CD14-positive monocyte (primary cell): ENCODE measurements at regions not wholly inside any gene's neighbourhood (a gene's known extent, or its start where the extent isn't known, plus 50 kb on each side); places are given as distances from the start of the nearest gene placed in this dataset.

Source experiments
- DNase-seq, 3 donors: peaks; one replicate each; pipeline ENCODE4 v3.0.0-alpha.2; 2011 to 2022
- H2AFZ ChIP-seq: 2 replicates; pipeline ENCODE4 v1.6.0; 2012; ENCODE audit warnings: mild to moderate bottlenecking, low read depth, low read length, inconsistent platforms; ENCODE audit not compliant: insufficient read depth, poor library complexity, severe bottlenecking
- H3K27ac ChIP-seq, 2 donors: 1 replicate in 1 of 2; 2 replicates in 1 of 2; pipeline ENCODE4 v1.5.1; 2012 to 2013; ENCODE audit warnings: low read length in 2 of 2, control low read depth in 1 of 2, inconsistent platforms in 1 of 2, low read depth in 1 of 2, mild to moderate bottlenecking in 1 of 2
- H3K27me3 ChIP-seq, 2 donors: one replicate each; pipeline versions ENCODE4 v1.6.0 to v1.6.1; 2011 to 2013; ENCODE audit warnings: low read length in 2 of 2; ENCODE audit not compliant: control insufficient read depth in 2 of 2, insufficient read depth in 2 of 2
- H3K36me3 ChIP-seq, 2 donors: replicated peaks in 1 of 2; 1 replicate in 1 of 2; 2 replicates in 1 of 2; pipeline versions ENCODE4 v1.5.1 to v1.6.1; 2012 to 2013; ENCODE audit warnings: low read length in 2 of 2, control low read depth in 1 of 2, inconsistent platforms in 1 of 2, mild to moderate bottlenecking in 1 of 2; ENCODE audit not compliant: insufficient read depth in 2 of 2, control insufficient read depth in 1 of 2
- H3K4me1 ChIP-seq, 2 donors: 1 replicate in 1 of 2; 2 replicates in 1 of 2; pipeline versions ENCODE4 v1.5.1 to v1.6.1; 2012 to 2013; ENCODE audit warnings: low read length in 2 of 2, control low read depth in 1 of 2, inconsistent platforms in 1 of 2, mild to moderate bottlenecking in 1 of 2, moderate library complexity in 1 of 2; ENCODE audit not compliant: insufficient read depth in 2 of 2, control insufficient read depth in 1 of 2
- H3K4me2 ChIP-seq: replicated peaks from 2 replicates; pipeline ENCODE3; 2012; ENCODE audit warnings: low read length, moderate library complexity, mild to moderate bottlenecking; ENCODE audit not compliant: poor library complexity, severe bottlenecking; ENCODE audit errors: extremely low read depth
- H3K4me3 ChIP-seq, 3 experiments: fragments of 200-600 bp in 1 of 3; sonication (generic) in 1 of 3; replicated peaks in 1 of 3; 1 replicate in 2 of 3; 2 replicates in 1 of 3; pipeline ENCODE4 v1.5.1; 2011 to 2013; ENCODE audit warnings: low read length in 3 of 3, mild to moderate bottlenecking in 3 of 3, control low read depth in 2 of 3, low read depth in 2 of 3, inconsistent platforms in 1 of 3, moderate library complexity in 1 of 3
- H3K79me2 ChIP-seq: 2 replicates; pipeline ENCODE4 v1.6.0; 2012; ENCODE audit warnings: mild to moderate bottlenecking, control low read depth, inconsistent platforms, low read length, moderate library complexity; ENCODE audit not compliant: insufficient read depth
- H3K9ac ChIP-seq: 2 replicates; pipeline ENCODE4 v1.6.0; 2017; ENCODE audit warnings: low read length, mild to moderate bottlenecking; ENCODE audit not compliant: insufficient read depth, poor library complexity, severe bottlenecking
- H3K9me3 ChIP-seq, 2 donors: replicated peaks in 1 of 2; 1 replicate in 1 of 2; 2 replicates in 1 of 2; pipeline versions ENCODE4 v1.5.1 to v1.6.1; 2012 to 2013; ENCODE audit warnings: low read length in 2 of 2, control low read depth in 1 of 2; ENCODE audit not compliant: control insufficient read depth in 1 of 2, insufficient read depth in 1 of 2
- H4K20me1 ChIP-seq: 2 replicates; pipeline ENCODE4 v1.6.0; 2012; ENCODE audit warnings: mild to moderate bottlenecking, low read length, control low read depth, moderate library complexity; ENCODE audit not compliant: insufficient read depth
- H3K27ac Mint-ChIP-seq, 7 donors: one replicate each; pipeline ENCODE4 v1.8.0; 2020; ENCODE audit warnings: mild to moderate bottlenecking in 7 of 7, mixed read lengths in 7 of 7, moderate library complexity in 6 of 7, inconsistent platforms in 2 of 7
- H3K27me3 Mint-ChIP-seq, 3 donors: one replicate each; pipeline ENCODE4 v1.8.0; 2021 to 2022; ENCODE audit warnings: low read depth in 3 of 3, mild to moderate bottlenecking in 3 of 3, mixed read lengths in 3 of 3, moderate library complexity in 3 of 3, inconsistent platforms in 1 of 3
- H3K36me3 Mint-ChIP-seq, 2 donors: one replicate each; pipeline ENCODE4 v1.8.0; 2020; ENCODE audit warnings: mixed read lengths in 2 of 2, inconsistent platforms in 1 of 2, mild to moderate bottlenecking in 1 of 2
- H3K4me1 Mint-ChIP-seq: one replicate; pipeline ENCODE4 v1.8.0; 2020; ENCODE audit warnings: mild to moderate bottlenecking, mixed read lengths
- H3K4me3 Mint-ChIP-seq, 2 donors: one replicate each; pipeline ENCODE4 v1.8.0; 2020; ENCODE audit warnings: mild to moderate bottlenecking in 2 of 2, mixed read lengths in 2 of 2, moderate library complexity in 1 of 2
- H3K9me3 Mint-ChIP-seq, 7 donors: one replicate each; pipeline ENCODE4 v1.8.0; 2020 to 2022; ENCODE audit warnings: mixed read lengths in 7 of 7, mild to moderate bottlenecking in 6 of 7, moderate library complexity in 6 of 7, inconsistent platforms in 2 of 7
- WGBS: methylation state at CpG from one replicate; pipeline ENCODE4 v1.1.5; 2013; ENCODE audit warnings: missing lambda C conversion rate; ENCODE audit not compliant: insufficient coverage; 5-methylcytosine and 5-hydroxymethylcytosine counted together
- intact Hi-C, 2 donors: fragments of 100-400 bp; cut with micrococcal nuclease; formaldehyde crosslinking; loops; one replicate each; pipeline versions ENCODE4 v1.15.0 to v1.15.1; 2023
- TF ChIP-seq, protein P1 (sequence below): fragments of 200-600 bp; IDR thresholded peaks from one replicate; pipeline ENCODE4 v1.8.0; 2022; ENCODE audit warnings: antibody characterized with exemption, mild to moderate bottlenecking

DNA sequence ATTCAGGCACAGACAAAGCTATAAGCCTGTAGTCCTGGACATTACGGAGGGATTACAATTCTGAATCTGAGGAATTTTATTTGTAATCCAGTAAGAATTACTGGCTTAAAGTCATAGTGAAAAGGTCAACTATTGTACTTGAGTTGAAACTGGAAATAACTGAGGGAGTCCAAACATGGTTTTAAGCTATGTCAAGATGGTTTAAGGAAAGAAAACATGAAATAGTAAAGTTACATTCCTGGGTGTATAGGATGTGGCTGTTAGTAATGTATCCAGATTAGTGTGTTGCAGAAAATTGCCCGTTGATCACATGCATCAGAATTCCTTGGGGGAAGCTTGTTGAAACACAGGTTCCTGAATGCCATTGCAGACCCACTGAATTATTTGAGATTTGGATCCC is 124.8 kb upstream of the GORAB start:
- Histone ChIP-seq H3K36me3 (no peaks in the 10 kb centered on the region), H4K20me1 (no peaks in the 10 kb centered on the region), H3K9me3 (no peaks in the 10 kb centered on the region), H3K4me1 (no peaks in the 10 kb centered on the region), H3K4me3 (no peak overlapping the region), H3K27ac (no peak overlapping the region), H2AFZ (no peak overlapping the region), H3K79me2 (no peaks in the 10 kb centered on the region), H3K9ac (no peak overlapping the region), H3K4me2 (no peak overlapping the region), H3K27me3 (no peaks in the 10 kb centered on the region)
- Mint-ChIP-seq H3K36me3 (no peaks in the 10 kb centered on the region), H3K4me1 (no peaks in the 10 kb centered on the region), H3K27ac (no peak overlapping the region), H3K27me3 (peaks cover 0 to 4% (median 0%) of the 10 kb centered on the region in 3 donors), H3K9me3 (peaks cover 0 to 5% (median 0%) of the 10 kb centered on the region in 7 donors), H3K4me3 (no peak overlapping the region)
- TF ChIP-seq, protein P1, sequence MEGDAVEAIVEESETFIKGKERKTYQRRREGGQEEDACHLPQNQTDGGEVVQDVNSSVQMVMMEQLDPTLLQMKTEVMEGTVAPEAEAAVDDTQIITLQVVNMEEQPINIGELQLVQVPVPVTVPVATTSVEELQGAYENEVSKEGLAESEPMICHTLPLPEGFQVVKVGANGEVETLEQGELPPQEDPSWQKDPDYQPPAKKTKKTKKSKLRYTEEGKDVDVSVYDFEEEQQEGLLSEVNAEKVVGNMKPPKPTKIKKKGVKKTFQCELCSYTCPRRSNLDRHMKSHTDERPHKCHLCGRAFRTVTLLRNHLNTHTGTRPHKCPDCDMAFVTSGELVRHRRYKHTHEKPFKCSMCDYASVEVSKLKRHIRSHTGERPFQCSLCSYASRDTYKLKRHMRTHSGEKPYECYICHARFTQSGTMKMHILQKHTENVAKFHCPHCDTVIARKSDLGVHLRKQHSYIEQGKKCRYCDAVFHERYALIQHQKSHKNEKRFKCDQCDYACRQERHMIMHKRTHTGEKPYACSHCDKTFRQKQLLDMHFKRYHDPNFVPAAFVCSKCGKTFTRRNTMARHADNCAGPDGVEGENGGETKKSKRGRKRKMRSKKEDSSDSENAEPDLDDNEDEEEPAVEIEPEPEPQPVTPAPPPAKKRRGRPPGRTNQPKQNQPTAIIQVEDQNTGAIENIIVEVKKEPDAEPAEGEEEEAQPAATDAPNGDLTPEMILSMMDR: no peak
- WGBS: 78% methylated on average over 1 of the region's 2 CpGs
- intact Hi-C loops: no loop called here
- no peak for DNase-seq

GRCh38 chr1:170407581-170407980 is 124.4 kb upstream of the GORAB start:
- H3K4me2 ChIP-seq: no peak overlapping the region
- no peak overlapping the region for H3K9ac ChIP-seq
- Mint-ChIP-seq H3K4me3 (no peak overlapping the region), H3K9me3 (peaks cover 0 to 5% (median 0%) of the 10 kb centered on the region in 7 donors), H3K27ac (no peak overlapping the region), H3K27me3 (peaks cover 0 to 4% (median 0%) of the 10 kb centered on the region in 3 donors), H3K4me1 (no peaks in the 10 kb centered on the region), H3K36me3 (no peaks in the 10 kb centered on the region)
- no peaks in the 10 kb centered on the region for H3K79me2 ChIP-seq
- no peak overlapping the region for H2AFZ ChIP-seq
- DNase-seq: no peak
- H3K4me1 ChIP-seq: no peaks in the 10 kb centered on the region
- WGBS: no CpG with 5 or more reads among the region's 1 CpG
- TF ChIP-seq, protein P1: no peak
- intact Hi-C loops: no loop called here
- no peaks in the 10 kb centered on the region for H3K27me3 ChIP-seq
- H3K27ac ChIP-seq: no peak overlapping the region
- no peaks in the 10 kb centered on the region for H3K9me3 ChIP-seq
- no peaks in the 10 kb centered on the region for H4K20me1 ChIP-seq
- H3K36me3 ChIP-seq: no peaks in the 10 kb centered on the region
- H3K4me3 ChIP-seq: no peak overlapping the region
